Neuron (in vitro differentiated cells): ENCODE measurements at regions not wholly inside any gene's neighbourhood (a gene's known extent, or its start where the extent isn't known, plus 50 kb on each side); places are given as distances from the start of the nearest gene placed in this dataset.

ENCODE experiments used
- H2AFZ ChIP-seq: one replicate; pipeline ENCODE4 v1.6.1; 2013; ENCODE audit warnings: low read depth, mild to moderate bottlenecking, inconsistent platforms, low read length, moderate library complexity
- H3K27me3 ChIP-seq: one replicate; pipeline ENCODE4 v1.6.1; 2013; ENCODE audit warnings: low read length; ENCODE audit not compliant: insufficient read depth
- H3K36me3 ChIP-seq: one replicate; pipeline ENCODE4 v1.6.1; 2013; ENCODE audit warnings: low read length; ENCODE audit not compliant: insufficient read depth
- H3K4me1 ChIP-seq: one replicate; pipeline ENCODE4 v1.6.1; 2013; ENCODE audit warnings: low read length; ENCODE audit not compliant: insufficient read depth
- H3K4me3 ChIP-seq: 2 replicates; pipeline ENCODE4 v1.5.1; 2013; ENCODE audit warnings: mild to moderate bottlenecking, low read length, moderate library complexity
- H3K9me3 ChIP-seq: one replicate; pipeline ENCODE4 v1.6.1; 2013; ENCODE audit warnings: low read length

DNA sequence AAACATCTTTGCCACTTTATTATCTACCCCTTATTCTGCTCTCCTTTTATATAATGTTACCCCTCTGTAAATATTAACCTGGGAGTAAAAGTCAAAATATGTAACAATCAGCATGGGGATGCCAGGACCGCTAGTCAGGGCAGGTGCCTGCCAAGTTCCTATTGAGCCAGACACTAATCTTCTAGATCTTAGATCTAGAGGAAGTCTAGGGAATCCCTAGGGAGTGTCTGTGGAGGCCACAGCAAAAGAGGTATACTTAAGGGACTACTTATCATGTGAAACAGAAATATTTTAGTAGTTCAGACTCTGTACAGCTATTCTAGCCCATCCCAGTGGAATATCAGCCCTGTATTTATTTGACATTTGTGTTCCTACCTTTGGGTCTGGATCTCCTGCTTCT lies 600.8 kb upstream of the CDH2 start:
- Histone ChIP-seq H3K36me3 (no peaks in the 10 kb centered on the region), H2AFZ (no peak overlapping the region), H3K27me3 (no peaks in the 10 kb centered on the region), H3K4me3 (no peak overlapping the region), H3K4me1 (no peaks in the 10 kb centered on the region), H3K9me3 (peaks cover 3% of the 10 kb centered on the region)

- Histone ChIP-seq H2AFZ (no peak overlapping the region), H3K27me3 (no peaks in the 10 kb centered on the region), H3K4me1 (no peaks in the 10 kb centered on the region), H3K9me3 (no peaks in the 10 kb centered on the region), H3K36me3 (no peaks in the 10 kb centered on the region), H3K4me3 (no peak overlapping the region)
Measured at GRCh38 chr18:28771849-28772248, 594.9 kb upstream of the CDH2 start.

DNA sequence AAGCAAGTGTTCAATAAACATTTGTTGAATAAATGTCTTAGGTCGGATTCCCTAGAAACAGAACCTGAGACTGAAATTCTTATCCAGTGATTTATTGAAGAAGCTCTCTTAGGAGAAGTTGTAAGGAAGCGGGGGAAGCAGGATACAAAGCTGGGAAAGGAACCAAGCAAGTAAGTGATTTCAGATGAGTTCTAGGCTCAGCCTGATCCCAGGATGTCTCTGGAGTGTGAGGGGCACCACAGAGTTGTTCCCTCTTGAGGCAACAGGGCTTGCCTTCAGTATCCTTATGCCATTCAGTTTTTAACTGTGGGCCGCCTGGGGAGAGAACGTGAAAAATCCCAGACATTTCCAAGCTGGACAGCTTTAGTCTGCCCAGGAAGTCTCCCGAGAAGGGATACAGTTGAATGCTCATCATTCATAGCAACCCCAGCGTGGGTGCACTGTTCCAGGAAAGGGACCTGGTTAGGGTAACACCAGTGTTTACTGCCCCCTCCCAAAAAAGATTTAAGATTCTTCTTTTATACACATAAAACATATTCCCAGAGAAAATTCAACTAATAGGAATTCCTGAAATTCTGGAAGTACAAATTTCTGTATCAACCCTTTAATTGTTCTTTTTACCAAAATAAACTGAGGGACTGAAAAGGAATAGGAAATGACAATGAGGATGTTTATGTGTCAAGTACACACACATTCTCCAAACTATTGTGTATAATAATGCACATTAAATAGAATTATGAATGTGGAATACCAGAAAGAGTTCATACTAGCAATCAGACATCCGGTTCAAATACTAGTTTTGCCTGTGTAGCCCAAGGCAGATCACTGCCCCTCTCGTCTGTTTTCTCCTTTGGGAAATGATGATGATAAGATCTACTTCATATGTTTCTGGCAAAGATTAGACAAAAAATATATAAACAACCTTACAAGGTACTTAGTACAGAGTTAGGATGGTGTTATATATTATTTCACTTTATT lies 592.1 kb upstream of the CDH2 start:
- no peaks in the 10 kb centered on the region for H3K9me3 ChIP-seq
- no peaks in the 10 kb centered on the region for H3K4me1 ChIP-seq
- H3K36me3 ChIP-seq, result no peaks in the 10 kb centered on the region
- H3K27me3 ChIP-seq, result no peaks in the 10 kb centered on the region
- no peak overlapping the region for H2AFZ ChIP-seq
- no peak overlapping the region for H3K4me3 ChIP-seq

DNA sequence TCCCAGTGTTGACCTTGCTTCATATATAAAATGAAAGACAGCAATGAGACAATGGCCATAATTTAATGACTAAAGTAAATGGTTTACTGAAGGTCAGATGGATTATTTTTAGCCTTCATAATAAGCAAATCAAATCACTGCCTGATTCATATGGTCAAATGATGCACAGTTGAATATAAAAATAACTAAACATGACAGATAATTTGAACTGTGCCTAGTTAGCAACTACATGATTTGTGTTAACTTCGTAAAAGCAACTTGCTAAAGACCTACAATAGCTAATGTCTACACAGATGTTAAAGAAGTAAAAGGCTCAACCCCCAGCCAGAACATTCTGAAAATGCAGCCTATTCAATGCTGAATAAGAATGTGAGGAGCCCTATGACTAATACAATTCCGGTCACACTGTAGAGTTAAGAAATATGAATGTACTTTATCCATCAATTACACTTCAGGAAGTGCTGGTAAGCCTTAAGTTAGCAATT lies 590.8 kb upstream of the CDH2 start:
- H2AFZ ChIP-seq, result no peak overlapping the region
- H3K27me3 ChIP-seq, result no peaks in the 10 kb centered on the region
- no peaks in the 10 kb centered on the region for H3K36me3 ChIP-seq
- no peaks in the 10 kb centered on the region for H3K4me1 ChIP-seq
- H3K4me3 ChIP-seq, result no peak overlapping the region
- no peaks in the 10 kb centered on the region for H3K9me3 ChIP-seq

DNA sequence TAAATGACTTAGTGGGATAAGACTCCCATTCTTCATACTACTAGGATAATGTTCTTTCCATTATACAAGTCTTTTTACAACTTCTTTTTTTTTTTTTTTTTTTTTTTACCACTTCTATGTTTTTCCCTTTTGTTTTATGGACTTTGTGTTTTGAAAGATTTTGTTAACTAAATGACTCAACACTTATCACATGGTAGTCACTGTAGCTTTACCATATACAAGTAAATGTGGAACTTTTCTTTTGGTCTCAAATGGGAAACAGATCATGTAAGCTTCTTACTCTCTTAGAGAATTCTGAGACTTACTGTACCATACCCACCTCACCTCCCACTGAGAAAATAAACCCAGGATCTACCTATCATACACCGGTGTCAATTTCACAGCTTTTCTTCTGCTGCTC lies 590.3 kb upstream of the CDH2 start:
- Histone ChIP-seq H3K4me3 (no peak overlapping the region), H3K9me3 (no peaks in the 10 kb centered on the region), H3K4me1 (peaks cover 2% of the 10 kb centered on the region), H2AFZ (no peak overlapping the region), H3K36me3 (no peaks in the 10 kb centered on the region), H3K27me3 (no peaks in the 10 kb centered on the region)

DNA sequence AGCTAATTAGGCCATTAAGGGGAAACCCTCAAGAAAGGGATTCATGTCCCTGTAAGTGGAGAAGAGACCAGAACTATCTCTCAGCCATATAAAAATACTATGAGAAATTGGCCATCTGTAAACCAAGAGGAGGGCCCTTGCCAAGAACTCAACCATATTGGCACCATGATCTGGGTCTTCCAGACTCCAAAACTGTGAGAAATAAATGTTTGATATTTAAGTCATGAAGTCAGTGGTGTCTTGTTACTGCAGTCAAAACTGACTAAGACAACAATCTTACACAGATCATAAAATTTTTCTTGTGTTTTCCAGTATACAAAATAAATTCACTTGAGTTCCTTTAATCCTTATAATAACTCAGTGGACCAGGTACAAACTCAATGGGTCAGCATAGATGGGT lies 589.8 kb upstream of the CDH2 start:
- no peaks in the 10 kb centered on the region for H3K36me3 ChIP-seq
- H3K9me3 ChIP-seq, result no peaks in the 10 kb centered on the region
- H3K4me1 ChIP-seq, result peaks cover 6% of the 10 kb centered on the region
- H3K27me3 ChIP-seq, result no peaks in the 10 kb centered on the region
- no peak overlapping the region for H3K4me3 ChIP-seq
- H2AFZ ChIP-seq, result no peak overlapping the region

DNA sequence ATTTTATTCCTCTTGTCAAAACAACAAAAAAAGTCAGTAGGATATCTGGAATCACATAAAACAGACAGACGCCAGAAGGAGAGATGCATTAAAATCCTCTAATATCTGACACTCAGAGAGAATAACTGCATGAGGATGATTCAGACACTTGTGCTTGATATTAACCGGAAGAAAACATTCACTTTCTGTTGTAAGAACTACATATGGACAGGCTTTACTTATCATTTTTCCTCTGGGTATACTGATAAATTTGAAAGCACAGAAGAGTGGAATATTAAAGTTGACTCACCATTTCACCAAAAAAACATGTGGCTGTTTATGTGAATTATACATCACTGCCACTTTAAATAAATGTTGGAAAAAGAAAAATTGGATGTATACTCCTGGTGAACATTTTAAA lies 589.1 kb upstream of the CDH2 start:
- no peaks in the 10 kb centered on the region for H3K27me3 ChIP-seq
- no peaks in the 10 kb centered on the region for H3K36me3 ChIP-seq
- no peak overlapping the region for H3K4me3 ChIP-seq
- no peaks in the 10 kb centered on the region for H3K9me3 ChIP-seq
- no peak overlapping the region for H2AFZ ChIP-seq
- H3K4me1 ChIP-seq, result peaks cover 6% of the 10 kb centered on the region

DNA sequence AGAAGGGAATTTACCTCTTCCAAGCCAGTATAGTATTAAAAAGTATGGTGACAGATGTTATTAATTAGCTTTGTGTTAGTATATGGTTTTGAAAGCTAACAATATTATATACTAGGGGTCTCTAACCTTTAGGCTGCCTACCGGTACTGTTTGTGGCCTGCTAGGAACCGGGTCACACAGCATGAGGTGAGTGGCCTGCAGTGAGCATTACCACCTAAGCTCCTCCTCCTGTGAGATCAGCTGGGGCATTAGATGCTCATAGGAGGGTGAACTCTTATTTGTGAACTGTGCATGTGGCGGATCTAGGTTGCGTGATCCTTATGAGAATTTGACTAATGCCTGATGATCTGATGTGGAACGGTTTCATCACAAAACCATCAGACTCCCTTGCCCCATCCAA lies 583.4 kb upstream of the CDH2 start:
- H3K4me3 ChIP-seq, result no peak overlapping the region
- H3K9me3 ChIP-seq, result no peaks in the 10 kb centered on the region
- H2AFZ ChIP-seq, result no peak overlapping the region
- no peaks in the 10 kb centered on the region for H3K36me3 ChIP-seq
- peaks cover 6% of the 10 kb centered on the region for H3K4me1 ChIP-seq
- H3K27me3 ChIP-seq, result no peaks in the 10 kb centered on the region

- H3K36me3 ChIP-seq, result no peaks in the 10 kb centered on the region
- peaks cover 6% of the 10 kb centered on the region for H3K4me1 ChIP-seq
- no peaks in the 10 kb centered on the region for H3K9me3 ChIP-seq
- H3K27me3 ChIP-seq, result no peaks in the 10 kb centered on the region
- H3K4me3 ChIP-seq, result no peak overlapping the region
- H2AFZ ChIP-seq, result no peak overlapping the region
Measured at GRCh38 chr18:28757466-28758008, 580.6 kb upstream of the CDH2 start.

DNA sequence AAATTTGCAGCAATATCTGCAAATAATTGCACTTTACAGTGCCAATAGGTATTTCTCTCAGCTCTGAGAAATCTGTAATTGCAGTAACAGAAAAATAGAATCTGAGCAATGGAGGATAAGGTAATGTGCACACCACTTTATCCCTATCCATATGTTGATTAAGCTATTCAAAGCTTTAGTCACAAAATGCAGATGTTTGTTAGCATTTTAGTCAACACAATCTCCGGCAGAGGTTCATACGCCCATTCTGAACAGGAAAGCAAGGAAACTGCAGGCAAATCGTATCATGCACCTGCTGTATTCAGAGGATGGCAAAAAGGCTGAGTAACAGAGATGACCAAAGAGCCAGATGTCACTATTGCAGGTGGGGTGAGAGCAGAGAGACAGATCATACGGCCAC lies 566.2 kb upstream of the CDH2 start:
- Histone ChIP-seq H2AFZ (no peak overlapping the region), H3K9me3 (no peaks in the 10 kb centered on the region), H3K36me3 (no peaks in the 10 kb centered on the region), H3K4me1 (no peaks in the 10 kb centered on the region), H3K27me3 (no peaks in the 10 kb centered on the region), H3K4me3 (no peak overlapping the region)

- H2AFZ ChIP-seq, result no peak overlapping the region
- H3K27me3 ChIP-seq, result no peaks in the 10 kb centered on the region
- H3K36me3 ChIP-seq, result no peaks in the 10 kb centered on the region
- no peaks in the 10 kb centered on the region for H3K4me1 ChIP-seq
- H3K9me3 ChIP-seq, result no peaks in the 10 kb centered on the region
- no peak overlapping the region for H3K4me3 ChIP-seq
Measured at GRCh38 chr18:28740575-28740974, 563.6 kb upstream of the CDH2 start.

- no peaks in the 10 kb centered on the region for H3K27me3 ChIP-seq
- H3K36me3 ChIP-seq, result no peaks in the 10 kb centered on the region
- no peaks in the 10 kb centered on the region for H3K9me3 ChIP-seq
- peaks cover 3% of the 10 kb centered on the region for H3K4me1 ChIP-seq
- no peak overlapping the region for H2AFZ ChIP-seq
- H3K4me3 ChIP-seq, result no peak overlapping the region
Measured at GRCh38 chr18:28736951-28737350, 560.0 kb upstream of the CDH2 start.

- Histone ChIP-seq H3K4me1 (peaks cover 8% of the 10 kb centered on the region), H2AFZ (no peak overlapping the region), H3K4me3 (no peak overlapping the region), H3K9me3 (no peaks in the 10 kb centered on the region), H3K36me3 (no peaks in the 10 kb centered on the region), H3K27me3 (no peaks in the 10 kb centered on the region)
Measured at GRCh38 chr18:28736223-28736622, 559.3 kb upstream of the CDH2 start.
